ENCODE measurements at regions not wholly inside any gene's neighbourhood (a gene's known extent, or its start where the extent isn't known, plus 50 kb on each side); places are given as distances from the start of the nearest gene placed in this dataset.

DNA sequence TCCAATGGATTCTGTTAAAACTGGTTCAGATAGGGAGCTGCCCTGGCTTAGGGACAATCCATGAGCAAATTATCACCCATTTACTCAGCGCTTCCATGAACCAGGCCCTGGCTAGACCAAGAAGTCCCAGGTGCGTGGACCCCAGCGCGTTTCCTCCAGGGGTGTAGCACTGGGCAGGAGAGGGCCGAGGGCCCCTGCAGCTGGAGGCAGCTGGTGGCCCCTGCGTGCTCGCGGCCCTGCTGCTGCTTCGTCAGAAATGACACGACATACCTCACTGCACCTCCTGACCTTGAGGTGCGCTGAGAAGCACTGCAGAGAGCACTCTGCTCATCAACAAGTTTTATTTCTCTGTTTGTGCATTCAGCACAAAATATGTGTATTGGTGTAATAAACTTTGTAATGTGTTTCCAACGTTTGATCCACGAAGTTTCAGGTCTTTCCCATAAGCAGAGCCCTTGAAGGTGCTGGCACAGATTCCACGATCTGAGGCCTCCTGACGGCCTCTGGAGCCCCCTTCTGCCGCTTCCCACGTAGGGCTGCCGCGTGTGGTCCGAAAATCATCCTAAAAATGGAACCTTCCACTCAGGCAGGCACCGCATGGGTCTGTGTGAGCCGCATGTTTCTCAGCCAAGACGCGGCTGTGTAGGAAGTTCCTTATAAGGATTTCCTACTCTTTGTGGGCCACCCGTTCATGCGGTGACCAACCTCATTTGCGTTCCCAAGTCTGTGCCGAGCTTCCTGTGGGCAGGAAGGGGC is 50.8 kb upstream of the ZCCHC14 start:
- H3K9me3 ChIP-seq, result peaks cover 0 to 6% of the 10 kb centered on the region in 2 donors
- ATAC-seq (no peak), DNase-seq (no peak)
- H3K27ac ChIP-seq, result no peak overlapping the region
- no peak overlapping the region for H3K4me3 ChIP-seq
- TF ChIP-seq, protein P1, sequence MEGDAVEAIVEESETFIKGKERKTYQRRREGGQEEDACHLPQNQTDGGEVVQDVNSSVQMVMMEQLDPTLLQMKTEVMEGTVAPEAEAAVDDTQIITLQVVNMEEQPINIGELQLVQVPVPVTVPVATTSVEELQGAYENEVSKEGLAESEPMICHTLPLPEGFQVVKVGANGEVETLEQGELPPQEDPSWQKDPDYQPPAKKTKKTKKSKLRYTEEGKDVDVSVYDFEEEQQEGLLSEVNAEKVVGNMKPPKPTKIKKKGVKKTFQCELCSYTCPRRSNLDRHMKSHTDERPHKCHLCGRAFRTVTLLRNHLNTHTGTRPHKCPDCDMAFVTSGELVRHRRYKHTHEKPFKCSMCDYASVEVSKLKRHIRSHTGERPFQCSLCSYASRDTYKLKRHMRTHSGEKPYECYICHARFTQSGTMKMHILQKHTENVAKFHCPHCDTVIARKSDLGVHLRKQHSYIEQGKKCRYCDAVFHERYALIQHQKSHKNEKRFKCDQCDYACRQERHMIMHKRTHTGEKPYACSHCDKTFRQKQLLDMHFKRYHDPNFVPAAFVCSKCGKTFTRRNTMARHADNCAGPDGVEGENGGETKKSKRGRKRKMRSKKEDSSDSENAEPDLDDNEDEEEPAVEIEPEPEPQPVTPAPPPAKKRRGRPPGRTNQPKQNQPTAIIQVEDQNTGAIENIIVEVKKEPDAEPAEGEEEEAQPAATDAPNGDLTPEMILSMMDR (IDR thresholded peaks at IDR 0.05), result peak in 1 of 2 donors; percentile 6
- H3K27me3 ChIP-seq, result peaks cover 10 to 57% of the 10 kb centered on the region in 2 donors
- intact Hi-C loops (cut with DNase I), result no loop called here
- H3K4me1 ChIP-seq, result peaks cover 0 to 6% of the 10 kb centered on the region in 2 donors
- H3K36me3 ChIP-seq, result no peaks in the 10 kb centered on the region

DNA sequence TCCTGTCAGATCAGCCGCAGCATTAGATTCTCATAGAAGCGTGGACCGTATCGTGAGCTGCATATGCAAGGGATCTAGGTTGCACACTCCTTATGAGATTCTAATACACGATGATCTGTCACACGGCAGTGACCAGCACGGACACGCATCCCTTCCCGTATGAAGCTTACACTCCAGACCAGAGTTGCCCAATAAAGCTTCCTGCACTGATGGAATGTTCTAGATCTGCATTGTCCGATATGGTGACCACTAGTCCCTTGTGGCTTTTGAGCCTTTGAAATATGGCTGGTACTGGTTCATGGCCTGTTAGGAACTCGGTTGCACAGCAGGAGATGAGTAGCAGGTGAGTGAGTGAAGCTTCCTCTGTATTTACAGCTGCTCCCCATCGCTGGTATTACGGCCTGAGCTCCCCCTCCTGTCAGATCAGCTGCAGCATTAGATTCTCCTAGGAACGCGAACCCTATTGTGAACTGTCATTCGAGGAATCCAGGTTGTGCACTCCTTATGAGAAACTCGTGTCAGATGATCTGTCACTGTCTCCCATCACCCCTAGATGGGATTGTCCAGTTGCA is 49.8 kb upstream of the ZCCHC14 start:
- H3K4me3 ChIP-seq, result no peak overlapping the region
- intact Hi-C loops (cut with DNase I), result no loop called here
- ATAC-seq (no peak), DNase-seq (no peak)
- peaks cover 10 to 57% of the 10 kb centered on the region in 2 donors for H3K27me3 ChIP-seq
- no peaks in the 10 kb centered on the region for H3K36me3 ChIP-seq
- peaks cover 0 to 6% of the 10 kb centered on the region in 2 donors for H3K9me3 ChIP-seq
- no peak overlapping the region for H3K27ac ChIP-seq
- peaks cover 0 to 6% of the 10 kb centered on the region in 2 donors for H3K4me1 ChIP-seq
- TF ChIP-seq, protein P1 (IDR thresholded peaks at IDR 0.05), result no peak
